ENCODE measurements at regions not wholly inside any gene's neighbourhood (a gene's known extent, or its start where the extent isn't known, plus 50 kb on each side); places are given as distances from the start of the nearest gene placed in this dataset.

DNA sequence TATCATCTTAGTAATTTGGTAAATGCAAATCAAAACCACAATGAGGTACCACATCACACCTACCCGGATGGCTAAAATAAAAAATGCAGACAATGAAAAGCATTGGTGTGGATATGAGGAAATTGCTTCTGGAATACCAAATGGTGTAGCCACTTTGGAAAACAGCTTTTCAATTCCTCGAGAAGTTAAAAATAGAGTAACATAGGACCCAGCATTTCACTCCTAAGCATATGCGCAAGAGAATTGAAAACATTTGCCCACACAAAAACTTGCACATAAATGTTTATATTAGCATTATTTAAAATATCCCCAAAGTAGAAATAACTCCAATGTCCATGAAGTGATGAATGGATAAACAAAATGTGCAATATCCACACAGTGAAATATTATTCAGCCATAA lies 608.7 kb downstream of the ISL1 start (continued):
- TF ChIP-seq, protein P1, sequence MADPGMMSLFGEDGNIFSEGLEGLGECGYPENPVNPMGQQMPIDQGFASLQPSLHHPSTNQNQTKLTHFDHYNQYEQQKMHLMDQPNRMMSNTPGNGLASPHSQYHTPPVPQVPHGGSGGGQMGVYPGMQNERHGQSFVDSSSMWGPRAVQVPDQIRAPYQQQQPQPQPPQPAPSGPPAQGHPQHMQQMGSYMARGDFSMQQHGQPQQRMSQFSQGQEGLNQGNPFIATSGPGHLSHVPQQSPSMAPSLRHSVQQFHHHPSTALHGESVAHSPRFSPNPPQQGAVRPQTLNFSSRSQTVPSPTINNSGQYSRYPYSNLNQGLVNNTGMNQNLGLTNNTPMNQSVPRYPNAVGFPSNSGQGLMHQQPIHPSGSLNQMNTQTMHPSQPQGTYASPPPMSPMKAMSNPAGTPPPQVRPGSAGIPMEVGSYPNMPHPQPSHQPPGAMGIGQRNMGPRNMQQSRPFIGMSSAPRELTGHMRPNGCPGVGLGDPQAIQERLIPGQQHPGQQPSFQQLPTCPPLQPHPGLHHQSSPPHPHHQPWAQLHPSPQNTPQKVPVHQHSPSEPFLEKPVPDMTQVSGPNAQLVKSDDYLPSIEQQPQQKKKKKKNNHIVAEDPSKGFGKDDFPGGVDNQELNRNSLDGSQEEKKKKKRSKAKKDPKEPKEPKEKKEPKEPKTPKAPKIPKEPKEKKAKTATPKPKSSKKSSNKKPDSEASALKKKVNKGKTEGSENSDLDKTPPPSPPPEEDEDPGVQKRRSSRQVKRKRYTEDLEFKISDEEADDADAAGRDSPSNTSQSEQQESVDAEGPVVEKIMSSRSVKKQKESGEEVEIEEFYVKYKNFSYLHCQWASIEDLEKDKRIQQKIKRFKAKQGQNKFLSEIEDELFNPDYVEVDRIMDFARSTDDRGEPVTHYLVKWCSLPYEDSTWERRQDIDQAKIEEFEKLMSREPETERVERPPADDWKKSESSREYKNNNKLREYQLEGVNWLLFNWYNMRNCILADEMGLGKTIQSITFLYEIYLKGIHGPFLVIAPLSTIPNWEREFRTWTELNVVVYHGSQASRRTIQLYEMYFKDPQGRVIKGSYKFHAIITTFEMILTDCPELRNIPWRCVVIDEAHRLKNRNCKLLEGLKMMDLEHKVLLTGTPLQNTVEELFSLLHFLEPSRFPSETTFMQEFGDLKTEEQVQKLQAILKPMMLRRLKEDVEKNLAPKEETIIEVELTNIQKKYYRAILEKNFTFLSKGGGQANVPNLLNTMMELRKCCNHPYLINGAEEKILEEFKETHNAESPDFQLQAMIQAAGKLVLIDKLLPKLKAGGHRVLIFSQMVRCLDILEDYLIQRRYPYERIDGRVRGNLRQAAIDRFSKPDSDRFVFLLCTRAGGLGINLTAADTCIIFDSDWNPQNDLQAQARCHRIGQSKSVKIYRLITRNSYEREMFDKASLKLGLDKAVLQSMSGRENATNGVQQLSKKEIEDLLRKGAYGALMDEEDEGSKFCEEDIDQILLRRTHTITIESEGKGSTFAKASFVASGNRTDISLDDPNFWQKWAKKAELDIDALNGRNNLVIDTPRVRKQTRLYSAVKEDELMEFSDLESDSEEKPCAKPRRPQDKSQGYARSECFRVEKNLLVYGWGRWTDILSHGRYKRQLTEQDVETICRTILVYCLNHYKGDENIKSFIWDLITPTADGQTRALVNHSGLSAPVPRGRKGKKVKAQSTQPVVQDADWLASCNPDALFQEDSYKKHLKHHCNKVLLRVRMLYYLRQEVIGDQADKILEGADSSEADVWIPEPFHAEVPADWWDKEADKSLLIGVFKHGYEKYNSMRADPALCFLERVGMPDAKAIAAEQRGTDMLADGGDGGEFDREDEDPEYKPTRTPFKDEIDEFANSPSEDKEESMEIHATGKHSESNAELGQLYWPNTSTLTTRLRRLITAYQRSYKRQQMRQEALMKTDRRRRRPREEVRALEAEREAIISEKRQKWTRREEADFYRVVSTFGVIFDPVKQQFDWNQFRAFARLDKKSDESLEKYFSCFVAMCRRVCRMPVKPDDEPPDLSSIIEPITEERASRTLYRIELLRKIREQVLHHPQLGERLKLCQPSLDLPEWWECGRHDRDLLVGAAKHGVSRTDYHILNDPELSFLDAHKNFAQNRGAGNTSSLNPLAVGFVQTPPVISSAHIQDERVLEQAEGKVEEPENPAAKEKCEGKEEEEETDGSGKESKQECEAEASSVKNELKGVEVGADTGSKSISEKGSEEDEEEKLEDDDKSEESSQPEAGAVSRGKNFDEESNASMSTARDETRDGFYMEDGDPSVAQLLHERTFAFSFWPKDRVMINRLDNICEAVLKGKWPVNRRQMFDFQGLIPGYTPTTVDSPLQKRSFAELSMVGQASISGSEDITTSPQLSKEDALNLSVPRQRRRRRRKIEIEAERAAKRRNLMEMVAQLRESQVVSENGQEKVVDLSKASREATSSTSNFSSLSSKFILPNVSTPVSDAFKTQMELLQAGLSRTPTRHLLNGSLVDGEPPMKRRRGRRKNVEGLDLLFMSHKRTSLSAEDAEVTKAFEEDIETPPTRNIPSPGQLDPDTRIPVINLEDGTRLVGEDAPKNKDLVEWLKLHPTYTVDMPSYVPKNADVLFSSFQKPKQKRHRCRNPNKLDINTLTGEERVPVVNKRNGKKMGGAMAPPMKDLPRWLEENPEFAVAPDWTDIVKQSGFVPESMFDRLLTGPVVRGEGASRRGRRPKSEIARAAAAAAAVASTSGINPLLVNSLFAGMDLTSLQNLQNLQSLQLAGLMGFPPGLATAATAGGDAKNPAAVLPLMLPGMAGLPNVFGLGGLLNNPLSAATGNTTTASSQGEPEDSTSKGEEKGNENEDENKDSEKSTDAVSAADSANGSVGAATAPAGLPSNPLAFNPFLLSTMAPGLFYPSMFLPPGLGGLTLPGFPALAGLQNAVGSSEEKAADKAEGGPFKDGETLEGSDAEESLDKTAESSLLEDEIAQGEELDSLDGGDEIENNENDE (IDR thresholded peaks at IDR 0.05; ENCODE audit: insufficient replicate concordance, low read length) = no peak
- no peak for TF ChIP-seq CEBPB (IDR thresholded peaks at IDR 0.05; ENCODE audit: low read depth, low read length)
- TF ChIP-seq RNF2 (IDR thresholded peaks at IDR 0.05; ENCODE audit: borderline replicate concordance, low read depth, low read length, missing control alignments, poor library complexity, severe bottlenecking) = no peak
- TF ChIP-seq HDAC2 (IDR thresholded peaks at IDR 0.05; ENCODE audit: borderline replicate concordance in 1 of 2, low read depth in 2 of 2, low read length in 2 of 2) = no peak
- no peak for TF ChIP-seq SP1 (IDR thresholded peaks at IDR 0.05; ENCODE audit: low read depth, low read length)
- no peak for TF ChIP-seq PHF8 (conservative IDR thresholded peaks at IDR 0.05; ENCODE audit: low read depth, low read length)
- TF ChIP-seq BCL11A (IDR thresholded peaks at IDR 0.05; ENCODE audit: low read depth in 2 of 2, low read length in 2 of 2) = no peak
